Thyroid gland (tissue), 4 donors: ENCODE measurements at regions not wholly inside any gene's neighbourhood (a gene's known extent, or its start where the extent isn't known, plus 50 kb on each side); places are given as distances from the start of the nearest gene placed in this dataset.

Experiments used
- DNase-seq, 2 donors: peaks; one replicate each; pipeline ENCODE4 v3.0.0-alpha.2; 2019
- H3K27ac ChIP-seq, 3 donors: fragments of 200-600 bp; sonication (generic); 1 replicate in 2 of 3; 2 replicates in 1 of 3; pipeline ENCODE4 v1.5.1; 2016 to 2019; ENCODE audit warnings: mild to moderate bottlenecking in 1 of 3, moderate library complexity in 1 of 3
- H3K27me3 ChIP-seq: fragments of 200-600 bp; sonication (generic); one replicate; pipeline ENCODE4 v1.5.1; 2019
- H3K36me3 ChIP-seq, 2 donors: fragments of 200-600 bp; sonication (generic); one replicate each; pipeline ENCODE4 v1.5.1; 2016 to 2019
- H3K4me1 ChIP-seq, 2 donors: fragments of 200-600 bp; sonication (generic); one replicate each; pipeline ENCODE4 v1.5.1; 2017 to 2019
- H3K4me3 ChIP-seq, 3 donors: fragments of 200-600 bp; sonication (generic); replicated peaks in 1 of 3; 1 replicate in 2 of 3; 2 replicates in 1 of 3; pipeline ENCODE4 v1.5.1; 2016; ENCODE audit warnings: mild to moderate bottlenecking in 1 of 3
- H3K9me3 ChIP-seq: fragments of 200-600 bp; sonication (generic); one replicate; pipeline ENCODE4 v1.5.1; 2017
- CTCF ChIP-seq, 6 experiments: fragments of 200-600 bp in 3 of 6; fragments of 450-650 bp in 3 of 6; sonication (generic) in 3 of 6; IDR thresholded peaks; one replicate each; pipeline ENCODE4 v1.5.1; 2016 to 2019; ENCODE audit warnings: antibody characterized with exemption in 6 of 6, mild to moderate bottlenecking in 2 of 6, inconsistent platforms in 1 of 6, moderate library complexity in 1 of 6
- POLR2A ChIP-seq, 2 donors: fragments of 450-650 bp; IDR thresholded peaks; one replicate each; pipeline ENCODE4 v1.6.1; 2017; ENCODE audit warnings: antibody characterized with exemption in 2 of 2, mild to moderate bottlenecking in 2 of 2, moderate library complexity in 1 of 2
- WGBS, 2 donors: methylation state at CpG; one replicate each; pipeline ENCODE4 v1.1.5; 2017; 5-methylcytosine and 5-hydroxymethylcytosine counted together
- intact Hi-C: fragments of 100-400 bp; cut with DNase I; formaldehyde crosslinking; loops from one replicate; pipeline ENCODE4 v1.15.1; 2023

GRCh38 chr13:58879114-58879513, 1247.6 kb downstream of the PCDH17 start:
- no peak for TF ChIP-seq CTCF (IDR thresholded peaks at IDR 0.05)
- TF ChIP-seq POLR2A (IDR thresholded peaks at IDR 0.05) = no peak
- no peaks in the 10 kb centered on the region for H3K27me3 ChIP-seq
- no peaks in the 10 kb centered on the region for H3K4me1 ChIP-seq
- H3K27ac ChIP-seq = no peak overlapping the region
- no peaks in the 10 kb centered on the region for H3K36me3 ChIP-seq
- intact Hi-C loops = no loop called here
- H3K9me3 ChIP-seq = no peaks in the 10 kb centered on the region
- no peak overlapping the region for H3K4me3 ChIP-seq
- DNase-seq = no peak

- intact Hi-C loops = no loop called here
- Histone ChIP-seq H3K36me3 (no peaks in the 10 kb centered on the region), H3K4me1 (no peaks in the 10 kb centered on the region), H3K27me3 (no peaks in the 10 kb centered on the region), H3K27ac (no peak overlapping the region), H3K9me3 (no peaks in the 10 kb centered on the region), H3K4me3 (no peak overlapping the region)
- DNase-seq = no peak
- 80 to 85% methylated on average over 4 of the region's 4 CpGs for WGBS, 2 donors
- TF ChIP-seq POLR2A (IDR thresholded peaks at IDR 0.05) (no peak), CTCF (IDR thresholded peaks at IDR 0.05) (no peak)
Observed at GRCh38 chr13:58882516-58882915, 1251.0 kb downstream of the PCDH17 start.

- no peak for TF ChIP-seq POLR2A (IDR thresholded peaks at IDR 0.05)
- no peak for TF ChIP-seq CTCF (IDR thresholded peaks at IDR 0.05)
- DNase-seq = no peak
Observed at GRCh38 chr13:58883405-58883804, 1251.9 kb downstream of the PCDH17 start.

GRCh38 chr13:58884353-58885209, 1253.0 kb downstream of the PCDH17 start:
- no peak for DNase-seq
- TF ChIP-seq POLR2A (IDR thresholded peaks at IDR 0.05) (no peak), CTCF (IDR thresholded peaks at IDR 0.05) (no peak)
- no peak overlapping the region for H3K27ac ChIP-seq
- no peaks in the 10 kb centered on the region for H3K36me3 ChIP-seq
- no peak overlapping the region for H3K4me3 ChIP-seq
- intact Hi-C loops = no loop called here
- H3K4me1 ChIP-seq = no peaks in the 10 kb centered on the region
- 67 to 84% methylated on average over 5 of the region's 5 CpGs for WGBS, 2 donors
- H3K9me3 ChIP-seq = no peaks in the 10 kb centered on the region
- no peaks in the 10 kb centered on the region for H3K27me3 ChIP-seq

More at GRCh38 chr13:58883405-58883804, 1251.9 kb downstream of the PCDH17 start:
- H3K4me1 ChIP-seq = no peaks in the 10 kb centered on the region
- intact Hi-C loops = no loop called here
- no peaks in the 10 kb centered on the region for H3K27me3 ChIP-seq
- H3K36me3 ChIP-seq = no peaks in the 10 kb centered on the region
- WGBS, 2 donors = 58 to 60% methylated on average over 2 of the region's 2 CpGs
- H3K4me3 ChIP-seq = no peak overlapping the region
- H3K27ac ChIP-seq = no peak overlapping the region
- no peaks in the 10 kb centered on the region for H3K9me3 ChIP-seq

GRCh38 chr13:58889474-58889873, 1257.9 kb downstream of the PCDH17 start:
- Histone ChIP-seq H3K9me3 (no peaks in the 10 kb centered on the region), H3K4me3 (no peak overlapping the region), H3K4me1 (no peaks in the 10 kb centered on the region), H3K27me3 (no peaks in the 10 kb centered on the region), H3K27ac (no peak overlapping the region), H3K36me3 (no peaks in the 10 kb centered on the region)
- intact Hi-C loops = no loop called here
- TF ChIP-seq POLR2A (IDR thresholded peaks at IDR 0.05) = no peak
- no peak for TF ChIP-seq CTCF (IDR thresholded peaks at IDR 0.05)
- 73 to 86% methylated on average over 1 of the region's 1 CpG for WGBS, 2 donors
- DNase-seq = no peak
